Fibroblast of skin of left biceps (primary cell): ENCODE measurements at regions not wholly inside any gene's neighbourhood (a gene's known extent, or its start where the extent isn't known, plus 50 kb on each side); places are given as distances from the start of the nearest gene placed in this dataset.

Experiments used
- DNase-seq, 2 experiments: peaks; one replicate each; pipeline ENCODE4 v3.0.0-alpha.2; 2013; ENCODE audit warnings: low read depth in 2 of 2

DNA sequence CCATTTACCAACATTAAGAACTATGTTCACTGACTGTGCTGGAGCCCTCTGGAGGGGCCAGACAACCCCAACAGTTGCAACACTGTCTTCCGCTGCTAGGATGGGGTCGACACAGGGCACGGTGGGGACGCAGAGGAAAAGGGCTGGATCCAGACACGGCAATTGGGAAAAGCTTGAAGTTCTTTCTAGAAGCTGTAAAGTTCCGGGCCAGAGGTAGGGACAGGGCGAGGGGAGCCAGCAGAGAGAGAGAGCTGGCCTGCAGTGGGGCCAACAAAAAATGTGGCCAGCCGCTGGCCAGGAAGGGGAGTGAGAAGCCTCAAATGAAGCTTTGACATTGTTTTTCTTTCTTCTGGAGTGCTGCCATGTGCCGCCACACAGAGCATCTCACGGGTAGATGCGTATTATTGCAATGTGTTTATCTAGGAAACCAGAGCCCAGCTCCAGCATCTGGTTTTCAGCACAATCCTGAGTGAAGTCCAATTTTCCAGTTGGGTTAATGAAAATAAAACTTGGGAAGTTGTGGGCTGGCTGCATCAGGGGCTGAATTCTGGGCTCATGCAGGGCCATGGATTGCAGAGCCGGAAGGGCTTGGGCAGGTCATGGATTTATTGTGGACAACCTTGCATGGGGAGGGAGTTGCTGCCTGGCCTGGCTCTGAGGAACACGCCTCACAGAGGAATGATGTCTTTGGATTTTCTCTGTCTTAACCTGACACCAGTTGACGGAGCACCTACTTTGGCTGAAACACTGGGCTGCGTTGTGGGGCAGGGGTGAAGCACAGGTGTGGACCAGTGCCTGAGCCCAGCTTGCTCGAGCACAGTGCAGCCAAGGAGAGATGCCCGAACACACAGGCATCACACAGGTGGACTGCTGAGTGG, 67.6 kb upstream of the AMPD3 start:
- peak; percentile 84 to 87 for DNase-seq

DNA sequence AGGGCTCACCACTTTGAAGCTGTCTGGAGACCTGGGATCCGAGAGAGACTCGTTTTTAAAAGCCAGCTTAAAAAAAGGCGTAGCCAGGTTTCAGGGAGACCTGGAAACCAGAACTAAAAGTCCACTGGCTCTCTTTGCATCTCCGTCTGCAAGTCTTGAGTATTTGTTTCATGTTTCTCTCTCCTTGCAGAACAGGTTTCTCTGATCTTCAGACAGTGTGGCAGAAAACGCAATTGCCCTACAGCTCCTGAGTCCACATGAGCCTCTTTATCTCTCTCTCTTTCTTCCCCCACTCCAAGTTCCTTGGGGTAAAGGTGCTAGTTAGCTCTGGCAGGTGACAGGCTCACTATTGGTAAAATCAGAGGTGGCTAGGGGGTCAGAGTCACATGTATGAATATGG, 67.0 kb upstream of the AMPD3 start:
- DNase-seq: no peak

DNA sequence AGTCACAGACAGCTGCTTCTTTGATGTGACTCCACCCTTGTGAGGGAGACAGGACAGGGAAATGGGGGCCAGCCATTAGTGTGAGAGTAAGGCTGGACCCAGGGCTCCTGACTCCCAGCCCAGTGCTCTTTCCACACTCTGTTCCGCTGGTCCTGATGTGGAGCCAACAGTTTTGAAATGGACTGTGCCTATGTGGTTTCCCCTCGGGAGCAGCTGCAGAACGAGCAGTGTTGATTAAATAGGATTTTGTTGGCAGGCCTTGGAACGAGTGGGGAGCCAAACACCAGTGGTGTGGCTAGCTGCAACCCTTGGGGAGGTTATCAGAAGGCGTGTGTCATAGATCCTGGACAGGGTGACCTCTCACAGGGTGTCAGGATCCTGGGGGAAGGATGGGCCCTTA, 66.5 kb upstream of the AMPD3 start:
- no peak for DNase-seq

DNA sequence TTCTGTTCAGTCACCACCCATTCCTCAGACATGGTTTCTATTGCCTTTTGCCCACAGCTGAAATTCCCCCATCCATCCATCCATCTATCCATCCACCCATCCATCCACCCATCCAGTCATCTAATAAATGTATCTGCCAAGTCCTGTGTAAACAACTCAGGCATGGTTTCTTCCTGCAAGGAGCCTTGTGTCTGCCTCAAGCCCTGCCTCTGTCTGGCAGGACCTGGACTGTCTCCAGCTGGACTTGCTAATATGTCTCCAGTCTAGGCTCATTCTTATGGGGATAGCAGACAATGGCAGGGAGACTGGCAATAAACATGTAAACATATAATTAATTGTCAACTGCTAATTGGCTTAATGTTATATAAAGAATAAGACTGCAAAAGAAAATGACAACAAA, 64.7 kb upstream of the AMPD3 start:
- DNase-seq: no peak

DNA sequence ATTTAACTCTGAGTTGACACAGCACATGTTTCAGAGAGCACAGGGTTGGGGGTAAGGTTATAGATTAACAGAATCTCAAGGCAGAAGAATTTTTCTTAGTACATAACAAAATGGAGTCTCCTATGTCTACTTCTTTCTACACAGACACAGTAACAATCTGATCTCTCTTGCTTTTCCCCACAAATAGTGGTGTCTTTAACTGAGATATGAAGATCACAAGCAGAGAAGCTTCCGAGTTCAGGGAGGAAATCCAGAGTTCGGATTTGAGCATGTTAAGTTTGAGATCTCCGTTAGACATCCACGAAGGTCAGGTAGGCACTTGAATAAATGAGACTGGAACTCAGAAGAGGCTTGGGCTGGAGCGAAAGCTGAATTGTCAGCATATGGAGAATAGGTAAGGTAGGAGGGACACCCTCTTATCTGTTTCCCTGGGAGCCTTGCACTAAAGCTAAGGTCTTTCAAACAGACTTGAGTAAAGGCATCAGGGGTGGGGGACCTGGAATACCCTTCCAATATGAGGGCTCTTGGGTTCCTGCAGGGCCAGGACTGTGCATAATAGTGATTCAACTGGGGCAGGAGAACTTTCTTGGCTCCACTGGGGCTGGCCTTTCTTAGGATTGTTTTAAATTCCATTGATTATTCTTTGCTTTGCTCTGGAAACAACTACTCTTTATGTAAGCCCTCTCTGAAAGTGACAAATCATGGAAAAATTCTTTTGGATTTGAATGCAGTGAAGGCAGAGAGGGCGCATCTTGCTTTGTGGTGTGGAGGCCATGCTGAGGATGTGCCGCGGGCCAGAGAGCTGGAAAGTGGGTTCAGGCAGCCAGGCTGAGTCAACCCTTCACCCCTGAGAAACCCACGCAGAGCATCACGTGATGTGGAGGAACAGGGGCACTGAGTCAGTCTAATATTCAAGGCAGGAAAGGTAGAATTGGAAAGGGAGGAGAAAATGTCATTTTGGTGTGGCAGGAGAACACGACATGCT, 62.7 kb upstream of the AMPD3 start:
- no peak for DNase-seq

DNA sequence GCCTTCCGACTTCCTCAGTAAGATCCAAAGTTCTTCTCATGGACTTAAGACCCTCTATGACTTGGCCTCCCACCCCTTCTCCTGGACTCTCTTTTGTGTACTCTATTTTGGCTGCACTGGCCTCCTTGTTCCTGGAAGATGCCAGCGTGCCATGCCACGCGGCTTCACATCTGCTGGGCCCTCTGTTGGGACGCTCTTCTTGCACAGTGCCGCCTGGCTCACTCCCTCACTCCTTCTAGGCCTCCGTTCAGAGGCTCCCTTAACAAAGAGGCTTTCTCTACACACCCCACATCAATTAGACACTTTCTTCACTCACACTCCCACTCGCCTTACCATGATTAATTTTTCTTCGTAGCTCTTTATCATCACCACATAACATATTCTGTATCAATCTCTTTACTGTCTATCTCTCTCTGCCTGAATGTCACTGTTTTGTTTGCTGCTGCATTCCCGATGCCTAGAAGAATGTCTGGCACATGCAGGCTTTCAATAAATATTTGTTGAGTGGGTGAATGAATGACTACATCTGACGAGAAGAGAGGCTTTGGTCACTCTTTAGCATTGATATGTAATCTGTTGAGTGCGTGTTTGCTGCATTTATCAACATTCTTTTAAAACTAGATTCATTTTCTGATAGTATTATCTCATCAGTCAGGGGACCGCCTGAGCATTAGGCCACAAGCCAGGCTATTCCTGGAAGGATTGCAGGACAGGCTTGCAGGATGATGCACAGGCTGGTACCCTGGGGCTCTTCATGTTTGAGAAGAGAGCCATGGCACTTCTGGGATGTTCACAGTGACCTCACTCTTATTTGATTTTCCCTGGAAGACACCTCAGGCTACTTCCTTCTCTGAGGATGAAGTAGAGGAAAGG, 60.6 kb upstream of the AMPD3 start:
- DNase-seq: no peak

DNA sequence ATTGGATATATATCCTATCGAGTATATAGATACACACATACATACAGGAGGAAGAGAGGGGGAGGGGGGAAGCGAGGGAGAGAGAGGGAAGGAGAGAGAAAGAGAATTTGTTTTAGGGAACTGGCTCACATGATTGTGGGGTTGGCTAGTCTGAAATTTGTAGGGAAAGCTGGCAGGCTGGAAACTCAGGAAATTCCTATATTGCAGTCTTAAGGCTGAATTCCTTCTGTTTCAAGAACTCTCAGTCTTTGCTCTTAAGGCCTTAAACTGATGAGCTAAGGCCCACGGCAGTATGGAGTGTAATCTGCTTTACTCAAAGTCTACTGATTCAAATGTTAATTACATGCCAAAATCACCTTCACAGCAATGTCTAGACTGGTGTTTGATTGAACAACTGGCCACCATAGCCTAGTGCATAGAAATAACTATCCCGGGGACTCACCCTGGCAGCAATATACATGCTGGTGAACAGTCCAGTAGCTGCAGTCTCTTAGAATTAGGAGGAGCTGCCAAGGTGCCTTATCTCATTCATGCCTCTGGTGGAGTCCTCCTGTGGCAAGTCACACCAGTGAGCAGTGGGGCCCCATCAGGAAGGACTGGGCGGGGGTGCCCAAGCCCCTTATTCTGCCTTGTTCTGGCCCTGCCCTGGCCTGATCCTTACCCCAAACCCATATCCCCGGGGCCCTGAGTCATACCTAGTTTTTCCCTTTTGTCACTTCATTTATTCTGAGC, 59.7 kb upstream of the AMPD3 start:
- DNase-seq: no peak

DNA sequence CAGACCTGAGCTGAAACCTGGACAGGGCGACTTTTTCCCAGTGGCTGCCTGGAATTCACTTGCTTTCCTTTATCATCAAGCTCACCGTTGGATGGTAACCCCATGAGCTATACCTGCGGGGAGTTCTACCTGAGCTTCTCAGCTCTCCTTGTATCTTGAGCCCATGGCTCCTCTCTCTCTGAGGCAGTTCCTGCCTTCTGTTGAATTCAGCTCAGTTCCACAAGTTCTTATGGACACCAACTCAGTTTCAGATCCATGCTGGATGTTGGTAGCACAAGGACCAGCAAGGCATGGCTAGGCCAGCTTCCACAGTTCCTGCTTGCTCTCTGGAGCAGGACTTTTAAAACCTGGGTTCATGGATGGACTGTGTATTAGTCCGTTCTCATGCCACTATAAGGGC, 58.3 kb upstream of the AMPD3 start:
- DNase-seq: no peak

DNA sequence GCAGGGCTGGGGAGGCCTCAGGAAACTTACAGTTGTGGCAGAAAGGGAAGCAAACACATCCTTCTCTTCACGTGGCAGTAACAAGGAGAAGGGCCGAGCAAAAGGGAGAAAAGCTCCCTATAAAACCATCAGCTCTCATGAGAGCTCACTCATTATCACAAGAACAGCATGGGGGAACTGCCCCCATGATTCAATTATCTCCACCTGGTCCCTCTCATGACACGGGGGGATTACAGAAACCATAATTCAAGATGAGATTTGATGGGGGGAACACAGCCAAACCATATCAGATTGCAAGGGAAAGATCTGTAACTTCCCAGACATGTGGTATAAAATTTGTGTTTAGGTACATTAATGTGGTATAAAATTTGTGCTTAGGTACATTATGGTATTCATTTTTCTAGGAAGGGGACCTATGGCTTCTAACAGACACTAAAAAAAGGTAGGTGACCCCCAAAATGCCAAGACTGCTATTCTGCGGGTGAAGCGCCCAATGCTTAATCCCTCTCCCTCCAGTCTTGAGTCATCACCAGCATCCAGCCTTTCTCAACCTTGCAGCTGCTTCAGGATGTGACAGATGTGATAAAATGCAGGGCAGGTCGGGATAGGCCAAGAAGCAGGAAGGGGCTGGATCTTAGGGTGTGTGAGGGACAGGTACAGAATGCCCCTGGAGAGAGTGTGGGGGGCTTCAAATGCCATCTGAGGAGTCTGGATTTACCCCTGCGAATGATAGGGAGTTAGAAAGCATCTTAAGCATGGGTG, 57.7 kb upstream of the AMPD3 start:
- no peak for DNase-seq

DNA sequence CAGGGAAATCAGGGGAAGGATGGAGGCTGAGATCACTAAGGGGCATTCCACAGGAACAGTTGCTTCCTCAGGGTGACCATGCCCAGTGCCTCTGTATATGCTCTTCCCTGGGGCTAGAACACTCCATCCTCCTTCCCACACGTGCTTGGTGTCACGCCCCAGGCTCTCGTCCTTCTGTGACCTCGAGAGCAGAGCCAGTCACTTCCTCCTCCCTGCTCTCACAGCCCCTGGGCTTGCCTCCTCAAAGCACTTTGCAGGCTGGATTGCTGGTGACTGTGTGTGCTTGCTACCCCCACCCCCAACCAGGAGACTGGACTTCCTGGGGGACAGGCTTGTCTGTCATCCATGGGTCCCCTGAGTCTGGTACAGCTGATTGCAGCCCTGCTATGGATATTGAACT, 56.5 kb upstream of the AMPD3 start:
- no peak for DNase-seq

DNA sequence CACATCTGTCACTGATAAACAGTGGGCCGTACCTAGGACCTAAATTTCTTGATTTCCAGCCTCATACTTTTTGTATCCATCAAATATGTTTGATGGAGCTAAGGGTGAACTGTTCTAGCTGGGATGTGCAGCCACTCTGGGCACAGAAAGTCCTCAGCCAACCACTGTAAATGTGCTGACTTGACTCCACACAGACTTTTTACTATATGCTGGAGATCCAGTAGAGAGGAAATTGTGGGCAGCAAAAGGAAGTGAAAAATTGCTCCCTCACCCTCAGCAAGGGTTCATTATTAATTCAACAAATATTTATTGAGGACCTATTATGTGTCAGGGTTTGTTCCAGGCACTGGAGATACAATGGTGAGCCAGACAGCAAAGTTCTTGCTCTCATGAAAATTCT, 54.2 kb upstream of the AMPD3 start:
- no peak for DNase-seq

DNA sequence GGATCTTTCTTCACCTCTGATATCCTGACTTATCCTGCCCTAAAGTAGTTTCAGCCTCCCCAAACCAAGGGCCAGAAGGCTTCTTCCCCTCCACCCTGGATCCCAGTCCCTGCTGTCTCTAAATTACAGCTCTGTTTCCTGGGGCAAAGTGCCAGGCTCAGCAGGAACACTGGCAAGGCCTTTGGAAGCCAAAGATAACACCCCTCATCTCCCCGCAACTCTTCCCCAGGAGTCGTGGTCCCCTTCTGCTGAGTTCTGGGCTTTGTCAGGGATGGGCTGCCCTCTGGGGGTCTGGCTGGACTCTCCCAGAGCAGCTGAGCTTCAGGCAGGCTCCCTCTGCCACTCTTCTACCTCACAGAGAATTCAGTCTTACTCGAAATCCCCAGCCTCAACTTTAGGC, 53.8 kb upstream of the AMPD3 start:
- DNase-seq: no peak

DNA sequence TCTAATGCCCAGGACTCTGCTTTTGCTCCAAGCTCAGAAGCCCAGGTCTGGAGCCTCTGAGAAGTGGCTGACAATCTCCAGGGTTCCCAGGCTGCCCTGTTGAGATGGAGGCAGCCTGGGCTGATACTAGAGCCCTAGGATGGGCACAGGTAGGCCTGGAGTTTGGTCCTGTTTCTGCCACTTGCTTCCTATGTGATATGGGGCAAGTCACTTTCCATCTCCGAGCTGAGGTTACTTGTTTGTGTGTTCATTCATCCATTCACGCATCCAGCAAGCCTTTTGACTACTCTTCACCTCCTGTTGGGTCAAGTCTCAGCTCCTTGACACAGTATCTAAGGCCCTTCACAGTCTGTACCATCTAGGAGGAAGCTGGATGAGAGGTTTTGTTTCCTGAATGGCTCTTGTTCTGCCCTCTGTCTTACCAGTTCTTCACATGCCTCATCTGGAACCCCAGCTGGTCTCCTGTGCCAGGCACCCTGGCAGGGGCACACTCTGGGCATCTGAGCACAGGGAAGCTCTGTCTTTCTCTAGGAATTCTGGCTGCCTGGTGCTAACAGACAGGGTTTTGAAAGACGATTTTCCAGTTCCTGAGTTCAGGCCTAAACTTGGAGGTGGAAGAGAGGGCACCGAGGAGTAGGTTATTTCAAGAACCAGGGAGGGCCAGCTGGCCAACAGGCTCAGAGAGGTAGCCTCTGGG, 53.2 kb upstream of the AMPD3 start:
- DNase-seq: no peak
